ENCODE measurements at regions not wholly inside any gene's neighbourhood (a gene's known extent, or its start where the extent isn't known, plus 50 kb on each side); places are given as distances from the start of the nearest gene placed in this dataset.

DNA sequence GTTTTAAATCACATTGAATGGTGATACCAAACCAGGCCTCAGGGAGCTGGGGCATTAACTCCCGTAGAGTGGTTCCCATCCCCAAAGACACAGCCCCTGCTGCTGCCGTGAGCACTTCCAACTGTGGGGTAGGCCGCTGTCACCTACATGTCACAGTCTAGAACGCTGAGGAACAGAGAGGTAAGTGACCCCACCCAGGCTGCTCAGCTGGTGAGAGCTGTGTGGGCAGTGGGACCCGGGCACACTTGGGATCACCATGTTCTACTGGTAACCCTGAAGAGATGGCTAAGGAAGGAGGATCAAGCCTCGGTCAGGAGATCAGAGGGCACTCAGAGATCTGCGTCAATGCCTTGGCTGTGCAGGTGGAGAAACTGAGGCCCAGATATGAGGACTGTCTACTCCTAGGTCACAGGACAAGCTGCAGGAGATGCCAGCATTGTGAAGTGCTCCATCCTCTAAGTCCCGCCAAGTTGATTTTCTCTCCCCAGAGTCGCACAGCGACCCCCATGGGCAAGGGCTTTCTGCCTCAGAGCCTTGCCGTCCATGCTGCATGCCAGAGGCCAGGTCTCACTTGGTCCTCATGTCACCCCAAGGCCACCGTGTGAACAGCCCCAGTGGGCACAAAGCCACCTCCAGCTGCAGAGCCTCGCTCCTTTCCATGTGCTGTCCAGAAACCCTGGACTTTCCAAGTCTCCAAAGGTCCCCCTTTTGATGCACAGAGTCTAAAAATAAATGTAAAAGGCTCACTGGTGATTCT is 144.2 kb upstream of the OTOS start:
- DNase-seq (ENCODE audit: low read depth, low spot score): no peak

DNA sequence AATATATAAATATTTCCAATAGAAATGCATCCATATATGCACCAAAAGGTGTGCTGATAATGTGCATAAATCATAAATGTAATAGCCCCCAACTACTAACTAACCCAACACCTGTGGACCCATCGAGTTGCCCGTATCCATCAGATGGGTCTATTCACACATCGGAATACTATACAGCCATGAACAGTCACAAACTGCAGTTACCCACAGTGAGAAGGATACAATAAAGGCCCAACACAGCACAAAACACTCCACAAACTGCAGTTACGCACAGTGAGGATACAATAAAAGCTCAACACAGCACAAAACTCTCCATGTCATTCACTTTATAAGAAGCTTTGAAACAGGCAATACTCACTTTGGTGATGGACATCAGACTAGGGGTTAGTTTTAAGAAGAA is 145.3 kb upstream of the OTOS start:
- no peak for DNase-seq (ENCODE audit: low read depth, low spot score)

DNA sequence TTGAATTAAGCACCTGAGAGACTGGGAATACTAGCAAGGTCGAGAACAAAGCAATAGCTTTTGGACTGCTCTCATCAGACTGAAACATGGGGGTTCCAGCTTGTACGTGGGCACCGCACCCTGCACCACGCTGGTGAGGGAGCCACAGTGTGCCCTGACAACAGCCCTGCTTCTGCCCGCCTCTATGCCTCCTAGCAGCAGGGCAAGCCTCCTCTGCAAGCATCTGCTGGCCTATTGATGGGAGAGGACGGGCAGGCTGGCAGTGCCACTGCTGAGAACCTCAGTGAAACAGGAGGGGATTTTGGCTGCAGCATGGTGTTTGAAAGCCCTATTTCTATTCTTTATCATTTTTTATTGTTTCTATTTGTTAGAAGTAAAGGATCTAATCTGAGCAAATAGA is 146.1 kb upstream of the OTOS start:
- no peak for DNase-seq (ENCODE audit: low read depth, low spot score)

DNA sequence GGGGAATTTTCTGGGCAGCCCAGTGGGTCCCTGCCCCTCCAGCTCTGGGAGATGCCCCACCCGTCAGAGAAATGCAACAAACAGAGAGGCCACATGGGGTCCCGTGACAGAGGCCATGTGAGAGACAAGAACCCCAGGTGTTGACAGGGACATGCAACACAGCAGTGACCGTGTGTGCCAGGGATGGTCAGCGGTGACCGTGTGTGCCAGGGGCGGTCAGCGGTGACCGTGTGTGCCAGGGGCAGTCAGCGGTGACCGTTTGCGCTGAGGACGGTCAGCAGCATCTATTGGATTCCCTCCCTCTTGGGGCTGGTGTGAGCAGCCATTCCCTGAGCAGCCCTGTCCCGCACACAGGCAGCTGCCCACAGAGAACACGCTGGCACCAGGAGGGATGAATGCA is 146.6 kb upstream of the OTOS start:
- DNase-seq (ENCODE audit: low read depth, low spot score): no peak

DNA sequence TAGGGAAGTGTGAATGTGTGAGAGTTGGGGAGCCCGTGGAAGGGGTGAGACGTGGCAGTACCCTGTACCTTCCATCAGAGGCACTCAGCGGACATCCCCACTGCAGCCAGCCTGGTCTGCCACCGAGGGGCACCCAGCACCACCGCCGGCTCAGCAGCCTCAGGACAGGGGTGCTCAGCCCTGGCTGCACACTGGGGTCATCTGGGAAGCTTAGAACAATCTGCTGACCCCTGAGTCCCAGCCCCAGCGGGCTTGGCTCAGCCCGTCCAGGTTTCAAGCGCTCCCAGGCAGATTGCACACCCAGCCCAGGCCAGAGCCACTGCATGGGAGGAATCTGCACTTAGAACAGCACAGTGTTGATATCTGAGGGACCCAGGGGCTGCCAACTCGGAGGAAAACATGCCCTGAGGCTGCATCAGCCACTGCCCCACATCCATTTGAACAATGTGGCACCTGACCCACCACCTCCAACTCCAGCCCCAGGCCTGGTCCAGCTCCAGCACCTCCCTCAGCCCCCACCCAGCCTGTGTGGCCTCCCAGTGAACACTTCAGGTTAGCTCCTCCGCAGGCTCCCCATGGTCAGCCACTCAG is 147.1 kb upstream of the OTOS start:
- DNase-seq (ENCODE audit: low read depth, low spot score): no peak

DNA sequence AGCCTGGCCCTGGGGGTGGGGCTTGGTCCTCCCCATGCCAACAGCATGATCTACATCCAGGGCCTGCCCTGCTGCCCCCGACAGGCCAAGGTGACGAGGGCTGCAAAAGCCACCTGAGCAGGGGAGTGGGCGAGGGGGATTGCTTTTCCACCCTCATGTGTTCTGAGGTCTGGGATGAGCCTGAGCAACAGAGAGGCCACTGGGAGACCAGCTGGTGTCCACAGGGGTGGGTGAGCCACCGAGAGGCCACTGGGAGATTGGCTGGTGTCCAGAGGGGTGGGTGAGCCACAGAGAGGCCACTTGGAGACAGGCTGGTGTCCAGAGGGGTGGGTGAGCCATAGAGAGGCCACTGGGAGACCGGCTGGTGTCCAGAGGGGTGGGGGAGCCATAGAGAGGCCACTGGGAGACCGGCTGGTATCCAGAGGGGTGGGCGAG is 147.4 kb upstream of the GPC1 start:
- DNase-seq (ENCODE audit: low read depth, low spot score): no peak

DNA sequence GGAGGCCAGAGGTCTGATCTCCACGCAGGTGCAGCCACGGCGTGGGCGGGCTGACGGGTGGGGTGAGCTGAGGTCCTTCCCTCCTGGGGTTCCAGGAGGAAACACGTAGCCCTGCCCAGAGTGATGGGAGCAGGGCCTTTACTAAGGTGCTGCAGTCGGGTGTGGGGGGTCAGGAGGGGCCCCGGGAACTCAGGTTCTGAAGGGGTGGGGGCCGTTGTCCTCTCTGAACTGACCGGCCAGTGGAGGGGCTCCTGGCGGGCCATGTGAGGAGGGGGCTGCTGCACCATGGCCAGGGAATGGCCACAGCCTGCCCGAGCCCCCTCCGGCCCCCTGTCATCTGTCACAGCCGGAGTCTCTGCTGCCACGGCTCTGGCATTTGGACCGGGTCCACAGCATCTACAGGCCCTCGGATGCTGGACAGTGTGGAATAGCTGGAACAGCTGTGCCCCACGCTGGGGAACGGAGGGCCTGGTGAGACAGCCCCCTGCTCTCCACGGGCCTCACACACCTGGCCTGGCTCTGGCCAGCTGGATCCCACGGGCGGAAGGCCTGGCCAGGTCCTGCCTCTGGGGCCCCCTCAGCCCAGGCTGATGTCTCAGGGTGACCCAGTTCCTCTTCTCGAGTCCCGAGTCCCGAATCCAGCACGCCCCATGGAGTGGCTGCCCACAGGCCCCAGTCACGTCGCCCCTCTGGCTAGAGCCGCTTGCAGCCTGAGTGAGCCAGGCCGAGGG is 145.6 kb upstream of the GPC1 start:
- no peak for DNase-seq (ENCODE audit: low read depth, low spot score)

DNA sequence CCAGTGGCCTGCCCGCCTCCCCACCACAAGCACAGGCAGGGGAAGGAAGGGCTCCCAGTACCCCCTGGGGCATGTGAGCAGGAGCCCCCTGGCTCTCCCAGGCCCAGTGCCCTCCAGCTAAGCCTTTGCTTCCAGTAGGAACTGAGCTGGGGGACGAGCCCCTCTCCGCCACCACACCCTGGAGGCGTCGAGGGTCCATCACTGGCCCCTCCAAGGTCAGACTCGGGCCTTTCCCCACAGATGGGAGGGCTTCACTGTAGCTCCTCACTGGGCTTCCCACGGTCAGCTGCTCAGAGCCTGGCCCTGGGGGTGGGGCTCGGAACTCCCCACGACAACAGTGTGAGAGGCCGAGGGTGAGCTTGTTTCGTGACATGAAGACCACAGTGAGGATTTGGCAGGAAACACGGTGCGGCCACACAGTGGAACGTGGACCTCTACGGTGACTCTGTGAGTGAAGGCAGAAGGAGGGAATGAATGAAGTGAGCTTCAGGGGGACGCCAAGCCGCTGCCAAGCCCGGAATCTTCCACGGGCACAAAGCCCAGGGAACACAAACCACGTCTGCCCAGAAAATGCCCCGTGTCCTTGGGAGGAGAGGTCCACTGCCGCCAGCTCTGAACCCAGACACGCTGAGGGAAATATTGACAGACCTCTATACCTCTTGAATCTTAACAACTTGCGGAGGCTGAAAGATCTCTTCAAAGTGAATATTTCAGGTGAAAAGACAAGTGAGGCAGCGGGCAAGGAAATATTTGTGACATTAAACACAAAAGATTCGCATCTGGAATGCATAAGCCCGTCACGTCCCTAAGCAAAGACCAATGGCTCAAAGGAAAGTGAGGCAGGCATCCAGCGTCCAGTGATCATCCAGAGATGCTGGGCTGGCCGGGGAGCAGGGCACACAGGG is 144.8 kb upstream of the GPC1 start:
- DNase-seq (ENCODE audit: low read depth, low spot score): no peak

DNA sequence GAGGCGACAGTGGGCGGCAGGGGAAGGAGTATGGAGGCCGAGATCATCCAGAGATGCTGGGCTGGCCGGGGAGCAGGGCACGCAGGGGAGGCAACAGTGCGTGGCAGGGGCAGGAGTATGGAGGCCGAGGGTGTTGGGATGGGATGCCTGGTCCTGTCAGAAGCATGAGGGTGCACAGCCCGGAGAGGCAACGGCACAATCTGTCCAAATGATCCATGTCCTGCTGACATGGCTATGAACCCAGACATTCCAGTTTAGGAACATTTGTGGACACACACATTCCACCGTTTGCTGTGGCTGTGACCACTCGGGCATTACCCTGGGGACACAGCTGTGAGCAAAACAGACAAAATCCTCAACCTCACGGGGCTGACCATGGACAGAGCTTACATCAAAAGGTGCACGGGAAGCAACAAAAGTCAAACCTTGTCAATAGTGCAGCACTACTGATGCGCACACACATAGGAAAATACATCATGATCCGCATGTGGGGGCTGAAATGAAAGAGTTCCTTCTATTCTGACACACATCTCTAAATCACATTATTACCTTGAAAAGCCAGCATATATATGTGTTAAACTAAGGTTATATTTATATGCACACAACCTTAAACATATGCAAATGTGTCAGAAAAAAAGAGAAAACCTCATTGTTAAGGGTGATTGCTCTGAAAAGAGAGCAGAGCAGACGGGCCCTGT is 144.0 kb upstream of the GPC1 start:
- no peak for DNase-seq (ENCODE audit: low read depth, low spot score)

DNA sequence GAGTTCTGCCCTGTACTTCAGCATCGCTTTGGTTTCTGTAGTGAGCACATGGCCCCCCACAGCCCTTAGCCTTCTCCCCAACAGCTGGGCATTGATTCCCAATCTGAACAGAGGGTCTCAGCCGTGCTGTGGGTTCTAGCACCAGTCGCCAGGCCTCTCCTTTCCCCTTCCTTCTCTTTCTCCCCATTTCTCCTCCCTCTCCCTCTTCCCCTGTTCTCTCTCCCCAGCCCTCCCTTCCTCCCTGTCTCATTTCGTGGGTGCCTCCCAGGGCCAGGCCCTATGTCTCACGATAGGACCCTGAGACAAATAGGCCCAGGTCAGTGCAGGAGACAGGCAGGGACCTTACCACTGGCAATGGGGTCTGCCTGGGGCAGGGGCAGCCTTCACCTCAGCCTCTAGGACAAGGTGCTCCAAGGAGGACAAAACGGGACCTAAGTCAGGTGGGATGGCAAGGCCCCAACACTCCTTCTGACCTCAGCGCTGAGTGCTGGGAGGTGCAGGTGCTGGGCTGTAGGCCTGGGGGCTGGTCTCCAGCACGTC is 143.4 kb upstream of the GPC1 start:
- no peak for DNase-seq (ENCODE audit: low read depth, low spot score)

DNA sequence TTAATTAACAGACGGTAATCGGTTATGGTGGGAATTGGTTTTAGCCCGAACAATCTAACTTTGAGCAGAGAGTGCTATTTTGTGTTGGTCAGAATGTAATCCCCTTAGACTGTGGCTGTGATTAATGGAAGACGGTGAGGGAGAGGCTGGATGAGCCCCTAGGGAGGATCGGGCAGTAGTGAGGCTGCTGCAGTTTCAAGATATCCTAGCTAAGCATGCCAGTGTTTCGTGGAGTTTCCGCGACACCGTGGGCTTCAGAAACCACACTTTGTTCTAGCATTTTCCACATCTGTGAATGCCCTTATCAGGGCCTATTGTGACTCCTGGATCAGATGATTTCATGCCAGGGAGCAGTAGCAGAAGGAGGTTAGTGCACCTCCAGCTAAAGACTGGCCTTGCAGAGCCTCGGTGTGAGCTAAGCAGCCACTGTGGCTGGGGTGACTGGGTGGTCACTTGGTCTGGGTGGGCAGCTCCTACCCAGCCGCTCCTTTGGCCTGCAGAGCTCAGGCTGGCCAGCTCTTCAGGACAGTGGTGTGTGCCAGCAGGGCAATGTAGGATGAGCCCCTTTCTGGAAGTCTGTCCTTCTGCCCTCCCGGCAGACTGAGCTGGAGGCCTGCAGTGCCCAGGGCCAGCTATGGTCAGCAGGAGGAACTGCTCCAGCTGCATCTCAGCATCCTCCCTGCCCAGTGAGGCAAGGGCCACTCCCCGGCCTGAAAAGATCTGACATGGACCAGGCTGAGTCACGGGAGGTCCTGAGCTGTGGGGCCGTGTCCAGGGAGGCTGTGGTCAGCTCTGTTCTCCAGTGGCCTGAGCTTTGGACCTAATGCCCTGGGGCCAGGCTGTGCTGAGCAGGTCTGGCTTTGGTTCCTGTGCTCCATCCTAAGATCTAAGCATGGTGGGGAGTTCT is 142.6 kb upstream of the GPC1 start:
- no peak for DNase-seq (ENCODE audit: low read depth, low spot score)

DNA sequence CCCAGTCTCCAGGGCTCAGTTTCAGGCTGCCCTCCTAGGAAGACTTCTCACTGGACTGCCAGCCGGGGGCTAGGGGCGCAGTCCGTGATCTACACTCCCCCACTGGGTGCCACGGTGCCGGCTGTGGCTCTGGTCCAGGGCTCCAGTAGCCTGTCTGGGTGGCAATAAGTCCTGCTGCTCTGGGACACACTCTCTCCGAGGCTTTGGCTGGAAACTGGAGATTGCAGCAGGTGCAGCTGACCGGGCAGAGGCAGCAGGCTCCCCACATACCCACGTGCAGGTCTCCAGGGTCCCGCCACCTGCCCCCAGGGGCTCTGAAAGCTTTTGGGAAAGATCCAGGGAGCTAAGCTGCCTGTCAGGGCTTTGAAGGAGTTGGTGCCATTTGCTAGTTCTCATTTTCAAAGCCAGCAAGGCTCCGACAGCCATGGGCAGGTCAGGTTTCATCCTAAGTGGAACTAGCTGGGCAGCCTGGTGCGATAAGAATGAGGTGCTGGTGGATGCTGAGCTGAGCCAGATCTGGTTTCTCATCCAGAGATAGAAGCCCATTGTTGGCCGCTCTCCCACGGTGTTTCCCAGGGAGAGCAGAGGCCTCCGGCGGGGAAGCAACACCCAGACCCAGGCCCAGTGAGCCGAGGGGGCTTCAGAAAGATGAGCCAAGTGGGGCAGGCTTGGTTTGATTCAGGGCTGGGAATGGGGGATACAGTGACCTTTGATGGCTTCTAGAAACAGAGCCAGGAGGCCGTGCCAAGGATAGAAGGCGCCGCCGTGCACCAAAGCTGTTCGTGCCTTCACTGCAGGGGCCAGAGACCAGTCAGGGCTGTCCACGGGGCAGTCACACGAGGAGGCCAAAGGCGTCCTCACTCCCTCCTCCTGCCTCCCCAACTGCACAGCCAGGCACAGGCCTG is 141.7 kb upstream of the GPC1 start:
- no peak for DNase-seq (ENCODE audit: low read depth, low spot score)

DNA sequence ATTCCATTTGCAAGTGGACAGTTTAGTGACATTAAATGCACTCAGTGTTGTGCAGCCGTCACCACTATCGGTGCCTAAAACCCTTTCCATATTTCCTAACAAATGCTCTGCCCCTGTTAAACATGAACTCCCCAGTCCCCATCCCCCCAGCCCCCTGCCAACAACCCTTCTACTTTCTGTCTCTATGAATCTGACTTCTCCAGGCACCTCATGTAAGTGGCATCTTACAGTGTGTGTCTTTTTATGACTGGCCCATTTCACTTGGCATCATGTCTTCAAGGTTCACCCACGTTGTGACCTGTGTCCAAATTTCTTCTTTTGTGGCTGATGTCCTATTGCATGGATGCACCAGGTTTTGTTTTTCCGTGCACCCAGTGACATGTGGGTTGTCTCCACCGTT is 140.9 kb upstream of the GPC1 start:
- no peak for DNase-seq (ENCODE audit: low read depth, low spot score)

DNA sequence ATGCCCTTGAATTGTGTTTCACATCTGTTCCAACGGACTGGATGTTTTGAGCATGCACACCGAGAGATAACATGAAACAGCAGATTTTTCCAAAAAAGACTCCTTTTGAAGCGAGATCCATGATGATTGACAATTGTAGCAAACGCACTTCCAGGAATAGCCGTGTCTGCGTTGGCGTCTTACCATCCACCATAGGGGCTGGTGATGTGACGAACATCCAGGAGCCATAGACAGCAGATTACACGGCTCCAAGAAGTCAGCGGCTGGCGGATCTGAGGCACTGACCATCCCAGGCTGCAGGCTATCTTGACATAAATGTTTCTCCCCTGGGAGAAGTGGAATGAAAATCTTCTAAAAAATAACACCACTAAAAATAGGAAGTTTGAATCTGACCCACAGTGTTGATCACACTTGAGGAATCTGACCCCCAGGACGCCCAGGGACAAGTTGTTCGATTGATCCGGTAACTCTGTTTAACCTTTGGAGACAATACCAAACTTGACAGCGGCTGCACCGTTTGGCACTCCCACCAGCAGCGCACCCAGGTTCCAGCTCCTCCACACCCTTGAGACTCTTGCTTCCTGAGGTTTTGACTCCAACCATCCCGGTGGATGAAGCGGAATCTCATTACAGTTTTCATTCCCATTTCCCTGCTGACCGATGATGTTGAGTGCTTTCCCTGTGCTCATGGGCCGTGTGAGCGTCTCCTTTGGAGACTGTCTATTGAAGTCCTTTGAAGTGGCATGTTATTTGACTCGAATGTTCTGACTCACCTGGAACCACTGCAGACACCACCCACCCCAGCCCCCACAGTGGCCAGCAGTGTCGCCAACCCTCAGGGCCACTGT is 140.0 kb upstream of the GPC1 start:
- DNase-seq (ENCODE audit: low read depth, low spot score): no peak

DNA sequence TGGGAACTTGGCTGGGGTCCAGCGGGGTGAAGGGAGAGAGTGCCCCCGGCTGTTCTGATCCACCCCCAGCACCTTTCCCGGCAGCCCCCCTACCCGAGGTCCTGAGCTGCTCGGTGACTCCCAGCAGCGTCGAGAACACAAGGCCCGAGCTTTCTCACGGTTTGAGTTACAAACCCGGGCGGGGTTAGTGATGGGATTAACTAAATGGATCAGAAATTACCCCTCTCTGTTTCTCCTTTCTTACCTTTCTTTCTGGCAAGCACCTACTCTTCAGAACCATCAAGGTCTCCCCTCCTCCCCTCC is 139.4 kb upstream of the GPC1 start:
- DNase-seq (ENCODE audit: low read depth, low spot score): no peak

DNA sequence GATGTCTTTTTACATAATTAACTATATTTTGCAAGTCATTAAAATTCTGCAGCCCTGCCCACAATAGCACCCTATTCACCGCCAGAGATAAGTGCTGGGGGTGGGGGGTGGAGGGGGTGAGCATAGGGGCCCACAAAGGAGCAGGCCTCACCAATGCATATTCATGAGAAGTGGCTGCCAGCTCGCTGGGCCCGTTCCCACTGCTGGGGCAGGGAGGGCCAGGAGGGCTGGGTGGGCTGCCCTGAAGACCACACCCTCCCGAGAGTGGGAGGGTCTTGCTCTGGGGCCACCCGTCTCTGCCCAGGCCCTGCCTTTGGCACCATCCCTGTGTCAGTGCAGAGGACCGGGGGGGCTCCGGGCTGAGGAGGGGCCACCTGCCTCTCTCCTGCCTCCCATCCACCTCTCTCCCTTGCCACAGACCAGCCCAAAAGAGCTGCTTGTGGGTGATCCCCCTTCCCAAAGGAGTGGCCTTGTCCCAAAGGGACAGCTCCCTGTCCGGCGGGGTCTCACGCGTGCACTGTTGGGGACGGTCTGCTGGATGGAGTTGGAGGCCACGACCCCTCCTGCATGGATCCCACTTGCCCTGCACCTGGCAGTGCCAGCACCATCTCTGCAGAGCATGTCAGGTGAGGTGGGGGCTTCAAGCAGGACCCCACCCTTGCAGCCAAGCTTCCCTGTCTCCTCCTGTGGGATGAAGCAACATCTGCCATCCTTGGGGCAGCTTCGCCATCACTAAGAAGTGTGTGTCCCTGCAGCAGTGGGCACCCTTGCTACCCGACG is 138.8 kb upstream of the GPC1 start:
- no peak for DNase-seq (ENCODE audit: low read depth, low spot score)

Measured in ELF-1 (cell line).